ENCODE measurements at regions not wholly inside any gene's neighbourhood (a gene's known extent, or its start where the extent isn't known, plus 50 kb on each side); places are given as distances from the start of the nearest gene placed in this dataset.

- TF ChIP-seq TCF7 (IDR thresholded peaks at IDR 0.05; ENCODE audit: borderline replicate concordance): no peak
- no peak for TF ChIP-seq ATF3 (IDR thresholded peaks at IDR 0.05)
- TF ChIP-seq ATF3 (CRISPR knock-in tag; conservative IDR thresholded peaks at IDR 0.05): no peak
Measured at GRCh38 chr9:29613773-29614172, 2040.5 kb upstream of the C9orf72 start (continued).

GRCh38 chr9:29616844-29617243, 2043.6 kb upstream of the C9orf72 start:
- no peak overlapping the region for H3K27ac ChIP-seq (ENCODE audit: extremely low read depth, low read depth, low read length)
- no peaks in the 10 kb centered on the region for H3K27me3 ChIP-seq (ENCODE audit: control insufficient read depth in 2 of 2, insufficient read depth in 2 of 2, low read length in 2 of 2)
- H3K9ac ChIP-seq (ENCODE audit: insufficient read depth in 1 of 2, low read depth in 2 of 2, low read length in 2 of 2): no peak overlapping the region
- CTCF ChIA-PET (ENCODE audit: low intra/inter-chr PET ratio): no interaction called here
- intact Hi-C loops (cut with micrococcal nuclease): no loop called here
- FAIRE-seq (no peak), ATAC-seq (no peak), DNase-seq (ENCODE audit: extremely low read depth in 1 of 4, low spot score in 3 of 4) (no peak)
- in situ Hi-C loops (cut with MboI): no loop called here
- no peaks in the 10 kb centered on the region for H3K79me2 ChIP-seq (ENCODE audit: control insufficient read depth, insufficient read depth, low read length)
- H3K9me1 ChIP-seq (ENCODE audit: control insufficient read depth, insufficient read depth, low read length): no peaks in the 10 kb centered on the region
- H3K9me3 ChIP-seq (replicated peaks; ENCODE audit: control insufficient read depth, insufficient read depth, low read depth, low read length): no peaks in the 10 kb centered on the region
- H3K36me3 ChIP-seq (ENCODE audit: control insufficient read depth, insufficient read depth, low read length): no peaks in the 10 kb centered on the region
- no peaks in the 10 kb centered on the region for H3K4me1 ChIP-seq (replicated peaks in 1 of 2; ENCODE audit: control insufficient read depth in 2 of 2, insufficient read depth in 2 of 2, low read length in 2 of 2)
- WGBS (ENCODE audit: insufficient coverage, low coverage, missing lambda C conversion rate): no CpG with 5 or more reads among the region's 2 CpGs
- H2AFZ ChIP-seq (ENCODE audit: low read depth, low read length): no peak overlapping the region
- no peak overlapping the region for H3K4me2 ChIP-seq (ENCODE audit: insufficient read depth, low read length)
- H3K4me3 ChIP-seq: no peak overlapping the region
- TF ChIP-seq THAP12 (CRISPR knock-in tag; IDR thresholded peaks at IDR 0.05) (no peak), SRSF9 (IDR thresholded peaks at IDR 0.05; ENCODE audit: borderline replicate concordance, low read depth, low read length) (no peak), MYC (IDR thresholded peaks at IDR 0.05; ENCODE audit: low read depth, low read length) (no peak), MYC (CRISPR knock-in tag; IDR thresholded peaks at IDR 0.05; ENCODE audit: borderline replicate concordance, low read depth) (no peak), NUFIP1 (IDR thresholded peaks at IDR 0.05; ENCODE audit: partially characterized antibody) (no peak), MITF (IDR thresholded peaks at IDR 0.05) (no peak), HMGXB4 (CRISPR knock-in tag; IDR thresholded peaks at IDR 0.05) (no peak), MXI1 (IDR thresholded peaks at IDR 0.05; ENCODE audit: low read depth, low read length) (no peak), PHF20 (IDR thresholded peaks at IDR 0.05; ENCODE audit: partially characterized antibody) (no peak)
- H4K20me1 ChIP-seq (replicated peaks; ENCODE audit: control insufficient read depth, insufficient read depth, low read length): no peaks in the 10 kb centered on the region
- no TSS peak for BruUV-seq (replicated peaks)
- POLR2A ChIA-PET: no interaction called here

All from K562 (cell line).